C4-2B (cell line): ENCODE measurements at regions not wholly inside any gene's neighbourhood (a gene's known extent, or its start where the extent isn't known, plus 50 kb on each side); places are given as distances from the start of the nearest gene placed in this dataset.

Source experiments
- CTCF ChIP-seq: fragments of 450-650 bp; conservative IDR thresholded peaks from 2 replicates; pipeline ENCODE4 v1.5.1; 2017; ENCODE audit warnings: mild to moderate bottlenecking
- ZFX ChIP-seq: fragments of 450-650 bp; IDR thresholded peaks from 2 replicates; pipeline ENCODE4 v1.6.1; 2017

GRCh38 chr2:129324349-129324748 lies 655.1 kb upstream of the RAB6C start:
- TF ChIP-seq CTCF: no peak
- no peak for TF ChIP-seq ZFX
